Mammary epithelial cell (primary cell): ENCODE measurements at regions not wholly inside any gene's neighbourhood (a gene's known extent, or its start where the extent isn't known, plus 50 kb on each side); places are given as distances from the start of the nearest gene placed in this dataset.

Source experiments
- CTCF ChIP-seq, 2 donors: IDR thresholded peaks in 1 of 2; conservative IDR thresholded peaks in 1 of 2; 2 replicates each; pipeline ENCODE4 v1.5.1; 2011 to 2012; ENCODE audit warnings: inconsistent platforms in 2 of 2, low read length in 2 of 2, mild to moderate bottlenecking in 2 of 2, control low read depth in 1 of 2, low read depth in 1 of 2; ENCODE audit not compliant: insufficient read depth in 1 of 2; ENCODE audit errors: extremely low read depth in 1 of 2
- EZH2 ChIP-seq: IDR thresholded peaks from 2 replicates; pipeline ENCODE4 v1.6.1; 2012; ENCODE audit warnings: low read length, inconsistent platforms, borderline replicate concordance

GRCh38 chr1:39122056-39122455, 82.4 kb upstream of the MACF1 start:
- TF ChIP-seq CTCF (conservative IDR thresholded peaks at IDR 0.05 in 1 of 2, IDR thresholded peaks at IDR 0.05 in 1 of 2; ENCODE audit: extremely low read depth in 1 of 2, insufficient read depth in 1 of 2, low read depth in 1 of 2, low read length in 2 of 2), result no peak
- no peak for TF ChIP-seq EZH2
